Astrocyte of the cerebellum (primary cell): ENCODE measurements at regions not wholly inside any gene's neighbourhood (a gene's known extent, or its start where the extent isn't known, plus 50 kb on each side); places are given as distances from the start of the nearest gene placed in this dataset.

ENCODE experiments used
- DNase-seq: peaks from one replicate; pipeline ENCODE4 v3.0.0-alpha.2; 2011; ENCODE audit warnings: low read depth
- H3K4me3 ChIP-seq: 2 replicates; pipeline ENCODE4 v1.5.1; 2011; ENCODE audit warnings: mild to moderate bottlenecking, low read depth, low read length, moderate library complexity
- in situ Hi-C: cut with HindIII; loops from 2 replicates; pipeline ENCODE4 v1.10.0; 2017; ENCODE audit warnings: low sequenced_read_pairs
- TF ChIP-seq, protein P1 (sequence below): IDR thresholded peaks from 2 replicates; pipeline ENCODE4 v1.5.1; 2012; ENCODE audit warnings: low read length, low read depth, moderate library complexity, mild to moderate bottlenecking; ENCODE audit errors: missing control alignments

GRCh38 chr5:174309131-174309795 is 263.8 kb downstream of the NSG2 start:
- no peak overlapping the region for H3K4me3 ChIP-seq
- no peak for DNase-seq
- TF ChIP-seq, protein P1, sequence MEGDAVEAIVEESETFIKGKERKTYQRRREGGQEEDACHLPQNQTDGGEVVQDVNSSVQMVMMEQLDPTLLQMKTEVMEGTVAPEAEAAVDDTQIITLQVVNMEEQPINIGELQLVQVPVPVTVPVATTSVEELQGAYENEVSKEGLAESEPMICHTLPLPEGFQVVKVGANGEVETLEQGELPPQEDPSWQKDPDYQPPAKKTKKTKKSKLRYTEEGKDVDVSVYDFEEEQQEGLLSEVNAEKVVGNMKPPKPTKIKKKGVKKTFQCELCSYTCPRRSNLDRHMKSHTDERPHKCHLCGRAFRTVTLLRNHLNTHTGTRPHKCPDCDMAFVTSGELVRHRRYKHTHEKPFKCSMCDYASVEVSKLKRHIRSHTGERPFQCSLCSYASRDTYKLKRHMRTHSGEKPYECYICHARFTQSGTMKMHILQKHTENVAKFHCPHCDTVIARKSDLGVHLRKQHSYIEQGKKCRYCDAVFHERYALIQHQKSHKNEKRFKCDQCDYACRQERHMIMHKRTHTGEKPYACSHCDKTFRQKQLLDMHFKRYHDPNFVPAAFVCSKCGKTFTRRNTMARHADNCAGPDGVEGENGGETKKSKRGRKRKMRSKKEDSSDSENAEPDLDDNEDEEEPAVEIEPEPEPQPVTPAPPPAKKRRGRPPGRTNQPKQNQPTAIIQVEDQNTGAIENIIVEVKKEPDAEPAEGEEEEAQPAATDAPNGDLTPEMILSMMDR: no peak
- in situ Hi-C loops: loop anchor here (25.0 kb wide), 2 partner anchors 272 to 697 kb away; partner anchors contain the start of genes BOD1 and NSG2

DNA sequence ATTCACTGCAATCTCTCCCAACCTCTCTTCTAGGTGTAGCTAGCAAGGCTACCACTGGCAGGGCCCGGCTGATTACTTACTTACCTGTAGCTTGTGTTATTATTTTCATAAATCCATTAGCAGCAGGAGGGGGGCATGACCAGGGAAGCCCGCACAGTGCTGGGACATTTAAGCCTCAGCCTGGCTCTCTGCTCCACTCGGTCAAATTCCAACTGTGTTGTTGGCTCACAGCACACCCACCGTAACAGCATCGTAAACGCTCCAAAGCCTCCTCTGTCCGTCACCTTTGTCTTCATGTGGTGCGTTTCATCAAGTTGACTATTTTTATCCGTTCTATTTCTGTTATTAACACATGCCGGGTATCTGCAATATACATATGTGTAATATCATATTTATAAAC is 264.7 kb downstream of the NSG2 start:
- DNase-seq: no peak
- in situ Hi-C loops: loop anchor here (25.0 kb wide), 2 partner anchors 273 to 698 kb away; partner anchors contain the start of genes BOD1 and NSG2
- TF ChIP-seq, protein P1: no peak
- no peak overlapping the region for H3K4me3 ChIP-seq

GRCh38 chr5:174310706-174311105 is 265.2 kb downstream of the NSG2 start:
- DNase-seq: no peak
- TF ChIP-seq, protein P1: no peak
- in situ Hi-C loops: loop anchor here (25.0 kb wide), 2 partner anchors 273 to 698 kb away; partner anchors contain the start of genes BOD1 and NSG2
- H3K4me3 ChIP-seq: no peak overlapping the region

GRCh38 chr5:174311121-174311520 is 265.6 kb downstream of the NSG2 start:
- no peak overlapping the region for H3K4me3 ChIP-seq
- TF ChIP-seq, protein P1: no peak
- in situ Hi-C loops: loop anchor here (25.0 kb wide), 2 partner anchors 274 to 699 kb away; partner anchors contain the start of genes BOD1 and NSG2
- DNase-seq: no peak

DNA sequence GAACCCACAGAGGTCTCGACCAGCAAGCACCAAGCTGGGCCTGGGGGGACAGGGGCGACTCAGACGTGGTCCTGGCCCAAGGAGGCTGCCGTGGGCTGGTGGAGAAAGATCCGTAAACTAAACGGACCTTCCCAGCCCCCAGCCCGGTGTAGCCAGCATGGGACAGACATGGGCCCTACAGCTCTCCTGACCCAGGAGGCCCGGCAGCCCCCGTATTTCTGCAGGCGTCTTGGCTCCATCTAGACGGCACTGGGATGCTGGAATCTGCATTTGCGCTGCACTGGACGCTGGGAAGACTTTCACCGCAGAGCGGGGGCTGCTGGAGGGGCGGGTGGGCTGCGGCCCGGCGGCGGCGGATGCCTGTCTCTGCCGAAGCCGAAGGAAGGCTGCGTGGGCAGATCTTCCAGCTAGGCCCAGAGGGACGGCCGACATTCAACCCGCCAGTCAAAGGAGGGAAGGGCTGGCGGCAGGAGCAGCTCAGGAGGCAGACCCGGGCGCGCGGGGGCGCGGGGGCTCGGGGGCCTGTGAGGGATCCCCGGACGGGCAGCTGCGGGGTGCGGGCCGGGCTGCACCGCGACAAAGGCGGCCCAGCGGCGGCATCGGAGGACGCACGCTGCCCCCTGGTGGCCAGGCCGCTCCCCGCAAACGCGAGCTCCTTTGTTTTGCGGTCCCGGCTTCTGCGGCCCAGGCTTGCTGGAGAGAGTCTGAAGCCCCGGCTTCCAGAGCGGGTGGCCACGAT is 266.2 kb downstream of the NSG2 start:
- peak; percentile 16 for DNase-seq
- in situ Hi-C loops: loop anchor here (25.0 kb wide), 2 partner anchors 274 to 699 kb away; partner anchors contain the start of genes BOD1 and NSG2
- peak overlapping the region; percentile 9 for H3K4me3 ChIP-seq
- TF ChIP-seq, protein P1: peak; percentile 65

DNA sequence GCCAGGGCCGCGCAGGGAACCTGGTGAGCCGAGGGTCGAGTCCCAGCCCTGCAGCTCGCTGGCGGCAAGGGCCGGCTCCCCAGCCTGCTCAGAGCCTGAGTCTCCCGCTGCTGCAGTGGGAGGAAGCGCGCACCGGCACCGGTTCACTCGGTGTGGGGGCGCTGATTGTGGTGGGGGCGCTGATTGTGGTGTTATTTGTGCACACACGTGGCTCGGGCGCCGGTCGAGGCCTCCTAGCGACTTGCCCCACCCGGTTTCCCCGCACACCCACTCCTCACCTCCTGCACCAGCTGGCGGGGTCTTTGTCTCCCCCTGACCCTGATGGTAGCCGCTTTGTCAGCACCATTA is 266.7 kb downstream of the NSG2 start:
- TF ChIP-seq, protein P1: no peak
- DNase-seq: no peak
- no peak overlapping the region for H3K4me3 ChIP-seq
- in situ Hi-C loops: loop anchor here (25.0 kb wide), 2 partner anchors 275 to 700 kb away; partner anchors contain the start of genes BOD1 and NSG2
